ENCODE measurements at regions not wholly inside any gene's neighbourhood (a gene's known extent, or its start where the extent isn't known, plus 50 kb on each side); places are given as distances from the start of the nearest gene placed in this dataset.

- H3K36me3 ChIP-seq (replicated peaks), result no peaks in the 10 kb centered on the region
- in situ Hi-C loops (cut with MboI; ENCODE audit: low sequenced_read_pairs), result no loop called here
- no peaks in the 10 kb centered on the region for H3K27me3 ChIP-seq (ENCODE audit: low read depth)
- no peak overlapping the region for H3K4me3 ChIP-seq
- no peaks in the 10 kb centered on the region for H3K4me1 ChIP-seq
- no peak for DNase-seq (ENCODE audit: low spot score in 2 of 2)
- no peaks in the 10 kb centered on the region for H3K9me3 ChIP-seq
Observed at GRCh38 chr22:47450876-47451475, 688.5 kb downstream of the TBC1D22A start.

- H3K4me3 ChIP-seq, result no peak overlapping the region
- H3K9me3 ChIP-seq, result no peaks in the 10 kb centered on the region
- in situ Hi-C loops (cut with MboI; ENCODE audit: low sequenced_read_pairs), result no loop called here
Observed at GRCh38 chr22:47449508-47450270, 687.2 kb downstream of the TBC1D22A start.

GRCh38 chr22:47448231-47449223, 686.1 kb downstream of the TBC1D22A start:
- Histone ChIP-seq H3K9me3 (no peaks in the 10 kb centered on the region), H3K4me1 (no peaks in the 10 kb centered on the region), H3K36me3 (replicated peaks) (no peaks in the 10 kb centered on the region), H3K27me3 (ENCODE audit: low read depth) (no peaks in the 10 kb centered on the region), H3K4me3 (no peak overlapping the region)
- in situ Hi-C loops (cut with MboI; ENCODE audit: low sequenced_read_pairs), result no loop called here
- no peak for DNase-seq (ENCODE audit: low spot score in 2 of 2)

More at GRCh38 chr22:47449508-47450270, 687.2 kb downstream of the TBC1D22A start:
- Histone ChIP-seq H3K4me1 (no peaks in the 10 kb centered on the region), H3K36me3 (replicated peaks) (no peaks in the 10 kb centered on the region), H3K27me3 (ENCODE audit: low read depth) (no peaks in the 10 kb centered on the region)
- DNase-seq (ENCODE audit: low spot score in 2 of 2), result no peak

GRCh38 chr22:47446821-47447810, 684.7 kb downstream of the TBC1D22A start:
- no peaks in the 10 kb centered on the region for H3K36me3 ChIP-seq (replicated peaks)
- in situ Hi-C loops (cut with MboI; ENCODE audit: low sequenced_read_pairs), result no loop called here
- H3K27me3 ChIP-seq (ENCODE audit: low read depth), result no peaks in the 10 kb centered on the region
- DNase-seq (ENCODE audit: low spot score in 2 of 2), result no peak
- H3K4me1 ChIP-seq, result no peaks in the 10 kb centered on the region
- no peaks in the 10 kb centered on the region for H3K9me3 ChIP-seq
- H3K4me3 ChIP-seq, result no peak overlapping the region

- no peaks in the 10 kb centered on the region for H3K9me3 ChIP-seq
- no peaks in the 10 kb centered on the region for H3K4me1 ChIP-seq
- H3K36me3 ChIP-seq (replicated peaks), result no peaks in the 10 kb centered on the region
- H3K4me3 ChIP-seq, result no peak overlapping the region
- no peaks in the 10 kb centered on the region for H3K27me3 ChIP-seq (ENCODE audit: low read depth)
- DNase-seq (ENCODE audit: low spot score in 2 of 2), result no peak
- in situ Hi-C loops (cut with MboI; ENCODE audit: low sequenced_read_pairs), result no loop called here
Observed at GRCh38 chr22:47446331-47446730, 683.9 kb downstream of the TBC1D22A start.

GRCh38 chr22:47445716-47446290, 683.4 kb downstream of the TBC1D22A start:
- DNase-seq (ENCODE audit: low spot score in 2 of 2), result no peak
- Histone ChIP-seq H3K4me1 (no peaks in the 10 kb centered on the region), H3K9me3 (no peaks in the 10 kb centered on the region), H3K36me3 (replicated peaks) (no peaks in the 10 kb centered on the region), H3K27me3 (ENCODE audit: low read depth) (no peaks in the 10 kb centered on the region), H3K4me3 (no peak overlapping the region)
- in situ Hi-C loops (cut with MboI; ENCODE audit: low sequenced_read_pairs), result no loop called here

GRCh38 chr22:47445212-47445611, 682.8 kb downstream of the TBC1D22A start:
- DNase-seq (ENCODE audit: low spot score in 2 of 2), result no peak
- in situ Hi-C loops (cut with MboI; ENCODE audit: low sequenced_read_pairs), result no loop called here
- Histone ChIP-seq H3K4me3 (no peak overlapping the region), H3K36me3 (replicated peaks) (no peaks in the 10 kb centered on the region), H3K9me3 (no peaks in the 10 kb centered on the region), H3K4me1 (no peaks in the 10 kb centered on the region), H3K27me3 (ENCODE audit: low read depth) (no peaks in the 10 kb centered on the region)

GRCh38 chr22:47444746-47445065, 682.3 kb downstream of the TBC1D22A start:
- H3K36me3 ChIP-seq (replicated peaks), result no peaks in the 10 kb centered on the region
- H3K9me3 ChIP-seq, result no peaks in the 10 kb centered on the region
- H3K4me1 ChIP-seq, result no peaks in the 10 kb centered on the region
- DNase-seq (ENCODE audit: low spot score in 2 of 2), result no peak
- in situ Hi-C loops (cut with MboI; ENCODE audit: low sequenced_read_pairs), result no loop called here
- no peaks in the 10 kb centered on the region for H3K27me3 ChIP-seq (ENCODE audit: low read depth)
- no peak overlapping the region for H3K4me3 ChIP-seq

- in situ Hi-C loops (cut with MboI; ENCODE audit: low sequenced_read_pairs), result no loop called here
- DNase-seq (ENCODE audit: low spot score in 2 of 2), result no peak
- Histone ChIP-seq H3K4me3 (no peak overlapping the region), H3K4me1 (no peaks in the 10 kb centered on the region), H3K36me3 (replicated peaks) (no peaks in the 10 kb centered on the region), H3K27me3 (ENCODE audit: low read depth) (no peaks in the 10 kb centered on the region), H3K9me3 (no peaks in the 10 kb centered on the region)
Observed at GRCh38 chr22:47443836-47444745, 681.6 kb downstream of the TBC1D22A start.

GRCh38 chr22:47442821-47443220, 680.4 kb downstream of the TBC1D22A start:
- H3K9me3 ChIP-seq, result no peaks in the 10 kb centered on the region
- H3K4me3 ChIP-seq, result no peak overlapping the region
- H3K27me3 ChIP-seq (ENCODE audit: low read depth), result no peaks in the 10 kb centered on the region

GRCh38 chr22:47439643-47440265, 677.3 kb downstream of the TBC1D22A start:
- Histone ChIP-seq H3K4me1 (no peaks in the 10 kb centered on the region), H3K9me3 (no peaks in the 10 kb centered on the region), H3K36me3 (replicated peaks) (no peaks in the 10 kb centered on the region), H3K4me3 (no peak overlapping the region), H3K27me3 (ENCODE audit: low read depth) (no peaks in the 10 kb centered on the region)
- no peak for DNase-seq (ENCODE audit: low spot score in 2 of 2)
- in situ Hi-C loops (cut with MboI; ENCODE audit: low sequenced_read_pairs), result no loop called here

More at GRCh38 chr22:47442821-47443220, 680.4 kb downstream of the TBC1D22A start:
- Histone ChIP-seq H3K4me1 (no peaks in the 10 kb centered on the region), H3K36me3 (replicated peaks) (no peaks in the 10 kb centered on the region)
- in situ Hi-C loops (cut with MboI; ENCODE audit: low sequenced_read_pairs), result no loop called here
- DNase-seq (ENCODE audit: low spot score in 2 of 2), result no peak

GRCh38 chr22:47437636-47438035, 675.2 kb downstream of the TBC1D22A start:
- in situ Hi-C loops (cut with MboI; ENCODE audit: low sequenced_read_pairs), result no loop called here
- no peak overlapping the region for H3K4me3 ChIP-seq
- H3K9me3 ChIP-seq, result no peaks in the 10 kb centered on the region
- DNase-seq (ENCODE audit: low spot score in 2 of 2), result no peak
- H3K4me1 ChIP-seq, result no peaks in the 10 kb centered on the region
- H3K27me3 ChIP-seq (ENCODE audit: low read depth), result no peaks in the 10 kb centered on the region
- no peaks in the 10 kb centered on the region for H3K36me3 ChIP-seq (replicated peaks)
